Tibial artery (tissue), 4 donors: ENCODE measurements at regions not wholly inside any gene's neighbourhood (a gene's known extent, or its start where the extent isn't known, plus 50 kb on each side); places are given as distances from the start of the nearest gene placed in this dataset.
"Not testable (repeated sequence)": the region's sequence is repeated elsewhere in the genome, so short reads cannot be mapped to it uniquely, and the experiment has no call there.

ENCODE experiments used
- DNase-seq, 2 donors: peaks; one replicate each; pipeline ENCODE4 v3.0.0-alpha.2; 2019
- H3K27ac ChIP-seq, 2 donors: fragments of 200-600 bp; sonication (generic) in 1 of 2; 1 replicate in 1 of 2; 2 replicates in 1 of 2; pipeline ENCODE4 v1.5.1; 2018 to 2019; ENCODE audit warnings: mild to moderate bottlenecking in 1 of 2
- H3K27me3 ChIP-seq, 2 donors: fragments of 200-600 bp; sonication (generic) in 1 of 2; one replicate each; pipeline versions ENCODE4 v1.5.1 to v1.6.0; 2016 to 2019
- H3K36me3 ChIP-seq, 3 donors: fragments of 200-600 bp; sonication (generic) in 2 of 3; one replicate each; pipeline ENCODE4 v1.5.1; 2016 to 2019; ENCODE audit warnings: mild to moderate bottlenecking in 2 of 3
- H3K4me1 ChIP-seq, 4 donors: fragments of 200-600 bp; sonication (generic) in 2 of 4; 1 replicate in 3 of 4; 2 replicates in 1 of 4; pipeline ENCODE4 v1.5.1; 2016 to 2019
- H3K4me3 ChIP-seq, 2 donors: fragments of 200-600 bp; sonication (generic) in 1 of 2; 1 replicate in 1 of 2; 2 replicates in 1 of 2; pipeline ENCODE4 v1.5.1; 2018 to 2019; ENCODE audit warnings: mild to moderate bottlenecking in 2 of 2
- H3K9me3 ChIP-seq, 3 donors: fragments of 200-600 bp; sonication (generic) in 1 of 3; one replicate each; pipeline ENCODE4 v1.5.1; 2016 to 2019
- CTCF ChIP-seq, 2 experiments: fragments of 200-600 bp in 1 of 2; fragments of 450-650 bp in 1 of 2; IDR thresholded peaks; one replicate each; pipeline ENCODE4 v1.5.1; 2017 to 2019; ENCODE audit warnings: antibody characterized with exemption in 2 of 2, mild to moderate bottlenecking in 1 of 2, moderate library complexity in 1 of 2
- intact Hi-C: fragments of 100-400 bp; cut with DNase I; formaldehyde crosslinking; loops from one replicate; pipeline ENCODE4 v1.15.0; 2023; ENCODE audit warnings: low total_unique reads

GRCh38 chr4:97317671-97318070, 825.6 kb downstream of the STPG2 start:
- Histone ChIP-seq H3K4me1 (no peaks in the 10 kb centered on the region), H3K4me3 (no peak overlapping the region), H3K36me3 (no peaks in the 10 kb centered on the region), H3K27me3 (no peaks in the 10 kb centered on the region), H3K9me3 (no peaks in the 10 kb centered on the region), H3K27ac (no peak overlapping the region)
- DNase-seq = no peak
- intact Hi-C loops = no loop called here
- TF ChIP-seq CTCF (IDR thresholded peaks at IDR 0.05) = no peak

GRCh38 chr4:97325751-97326150, 817.5 kb downstream of the STPG2 start:
- H3K36me3 ChIP-seq, intact Hi-C loops, H3K27ac ChIP-seq, H3K4me3 ChIP-seq, H3K4me1 ChIP-seq, DNase-seq, H3K27me3 ChIP-seq: not testable (repeated sequence)
- H3K9me3 ChIP-seq = peaks cover 0 to 16% (median 0%) of the 10 kb centered on the region in 3 donors

- H3K4me3 ChIP-seq = no peak overlapping the region
- no peak for TF ChIP-seq CTCF (IDR thresholded peaks at IDR 0.05)
- no peak for DNase-seq
- no peaks in the 10 kb centered on the region for H3K4me1 ChIP-seq
- H3K9me3 ChIP-seq = peaks cover 0 to 13% (median 0%) of the 10 kb centered on the region in 3 donors
- no peak overlapping the region for H3K27ac ChIP-seq
- H3K36me3 ChIP-seq = no peaks in the 10 kb centered on the region
- intact Hi-C loops = no loop called here
- no peaks in the 10 kb centered on the region for H3K27me3 ChIP-seq
These were observed 812.4 kb downstream of the STPG2 start for GRCh38 chr4:97330917-97331316.

DNA sequence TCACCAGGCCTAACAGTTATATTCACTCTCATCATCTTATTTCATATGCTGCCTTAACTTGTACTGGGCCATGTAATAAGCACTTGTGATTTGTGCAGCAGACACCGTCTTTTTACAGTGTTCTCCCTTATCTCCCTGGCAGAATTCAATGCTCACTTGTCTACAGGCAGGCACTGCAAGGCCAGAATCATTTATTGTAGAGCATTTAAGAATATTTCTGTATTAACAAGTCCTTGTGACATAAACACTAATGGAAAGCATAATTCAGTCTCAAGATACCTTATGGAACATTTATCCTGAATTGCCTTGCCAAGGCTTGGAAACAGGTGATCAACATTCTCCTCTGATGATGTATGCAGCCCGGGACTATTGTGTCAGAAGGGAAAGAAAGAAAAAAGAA, 808.9 kb downstream of the STPG2 start:
- no peak overlapping the region for H3K4me3 ChIP-seq
- no peak for DNase-seq
- intact Hi-C loops = no loop called here
- H3K9me3 ChIP-seq = no peaks in the 10 kb centered on the region
- no peak overlapping the region for H3K27ac ChIP-seq
- no peaks in the 10 kb centered on the region for H3K27me3 ChIP-seq
- H3K4me1 ChIP-seq = no peaks in the 10 kb centered on the region
- no peaks in the 10 kb centered on the region for H3K36me3 ChIP-seq
- no peak for TF ChIP-seq CTCF (IDR thresholded peaks at IDR 0.05)

GRCh38 chr4:97349468-97350186, 793.6 kb downstream of the STPG2 start:
- no peaks in the 10 kb centered on the region for H3K4me1 ChIP-seq
- no peak for TF ChIP-seq CTCF (IDR thresholded peaks at IDR 0.05)
- no peak for DNase-seq
- H3K27me3 ChIP-seq = no peaks in the 10 kb centered on the region
- intact Hi-C loops = no loop called here
- H3K27ac ChIP-seq = no peak overlapping the region
- no peaks in the 10 kb centered on the region for H3K9me3 ChIP-seq
- no peak overlapping the region for H3K4me3 ChIP-seq
- H3K36me3 ChIP-seq = no peaks in the 10 kb centered on the region

GRCh38 chr4:97353876-97354275, 789.4 kb downstream of the STPG2 start:
- no peak for DNase-seq
- Histone ChIP-seq H3K27ac (no peak overlapping the region), H3K27me3 (no peaks in the 10 kb centered on the region), H3K9me3 (peaks cover 0 to 6% (median 2%) of the 10 kb centered on the region in 3 donors), H3K4me3 (no peak overlapping the region), H3K4me1 (no peaks in the 10 kb centered on the region), H3K36me3 (no peaks in the 10 kb centered on the region)
- intact Hi-C loops = no loop called here
- TF ChIP-seq CTCF (IDR thresholded peaks at IDR 0.05) = no peak
